ENCODE measurements at regions not wholly inside any gene's neighbourhood (a gene's known extent, or its start where the extent isn't known, plus 50 kb on each side); places are given as distances from the start of the nearest gene placed in this dataset.

DNA sequence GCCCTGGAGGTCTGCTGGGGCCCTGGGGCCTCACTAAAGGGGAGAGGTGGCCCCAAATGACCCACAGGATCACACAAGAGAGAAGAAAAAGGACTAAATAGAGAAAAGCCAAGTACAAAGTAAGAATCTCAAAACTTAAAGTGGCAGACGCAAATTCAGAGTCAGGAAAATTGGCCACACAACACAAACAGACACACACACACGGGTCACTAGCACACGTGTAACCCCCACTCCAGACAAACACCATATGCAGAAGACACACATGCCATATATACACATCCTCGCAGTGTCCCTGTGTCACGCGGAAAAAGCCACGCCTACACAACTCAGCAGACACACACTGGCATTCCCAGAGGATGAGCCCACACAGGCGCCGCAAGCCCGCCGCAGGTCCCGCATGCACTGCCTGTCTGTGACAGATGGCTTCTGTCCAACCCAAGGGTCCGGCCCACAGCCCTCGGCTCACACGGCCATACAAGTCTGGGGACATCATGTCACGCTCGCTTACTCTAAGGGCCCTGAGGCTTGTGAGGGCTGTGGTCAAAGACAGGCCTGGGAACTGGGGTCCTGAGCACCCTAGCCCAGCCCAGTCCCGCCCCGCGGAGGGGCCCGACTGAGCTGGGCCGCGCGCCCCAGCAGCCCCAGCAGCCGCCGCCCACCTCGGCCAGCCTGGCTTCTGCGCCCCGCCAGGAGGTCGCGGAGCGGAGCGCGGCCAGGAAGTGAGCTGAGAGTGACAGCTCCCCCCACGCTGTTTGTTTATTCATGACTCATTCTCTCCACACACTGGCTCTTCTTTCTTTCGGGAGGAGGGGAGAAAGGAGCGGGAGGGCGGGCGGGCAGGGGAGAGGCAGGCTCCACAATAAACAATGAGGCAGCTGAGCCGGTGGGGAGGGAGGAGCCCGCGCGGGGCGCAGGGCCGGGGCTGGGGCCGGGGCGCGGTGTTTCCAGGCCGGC, 95.5 kb upstream of the ZMIZ1 start (continued):
- TF ChIP-seq, protein P1, sequence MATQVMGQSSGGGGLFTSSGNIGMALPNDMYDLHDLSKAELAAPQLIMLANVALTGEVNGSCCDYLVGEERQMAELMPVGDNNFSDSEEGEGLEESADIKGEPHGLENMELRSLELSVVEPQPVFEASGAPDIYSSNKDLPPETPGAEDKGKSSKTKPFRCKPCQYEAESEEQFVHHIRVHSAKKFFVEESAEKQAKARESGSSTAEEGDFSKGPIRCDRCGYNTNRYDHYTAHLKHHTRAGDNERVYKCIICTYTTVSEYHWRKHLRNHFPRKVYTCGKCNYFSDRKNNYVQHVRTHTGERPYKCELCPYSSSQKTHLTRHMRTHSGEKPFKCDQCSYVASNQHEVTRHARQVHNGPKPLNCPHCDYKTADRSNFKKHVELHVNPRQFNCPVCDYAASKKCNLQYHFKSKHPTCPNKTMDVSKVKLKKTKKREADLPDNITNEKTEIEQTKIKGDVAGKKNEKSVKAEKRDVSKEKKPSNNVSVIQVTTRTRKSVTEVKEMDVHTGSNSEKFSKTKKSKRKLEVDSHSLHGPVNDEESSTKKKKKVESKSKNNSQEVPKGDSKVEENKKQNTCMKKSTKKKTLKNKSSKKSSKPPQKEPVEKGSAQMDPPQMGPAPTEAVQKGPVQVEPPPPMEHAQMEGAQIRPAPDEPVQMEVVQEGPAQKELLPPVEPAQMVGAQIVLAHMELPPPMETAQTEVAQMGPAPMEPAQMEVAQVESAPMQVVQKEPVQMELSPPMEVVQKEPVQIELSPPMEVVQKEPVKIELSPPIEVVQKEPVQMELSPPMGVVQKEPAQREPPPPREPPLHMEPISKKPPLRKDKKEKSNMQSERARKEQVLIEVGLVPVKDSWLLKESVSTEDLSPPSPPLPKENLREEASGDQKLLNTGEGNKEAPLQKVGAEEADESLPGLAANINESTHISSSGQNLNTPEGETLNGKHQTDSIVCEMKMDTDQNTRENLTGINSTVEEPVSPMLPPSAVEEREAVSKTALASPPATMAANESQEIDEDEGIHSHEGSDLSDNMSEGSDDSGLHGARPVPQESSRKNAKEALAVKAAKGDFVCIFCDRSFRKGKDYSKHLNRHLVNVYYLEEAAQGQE (IDR thresholded peaks at IDR 0.05; ENCODE audit: low read depth, low read length) = 0 out of 2 replicates have a peak, but pooled peaks have one; percentile 31
- 0 out of 2 replicates have a peak, but pooled peaks have one; percentile 22 for TF ChIP-seq GABPA (IDR thresholded peaks at IDR 0.05; ENCODE audit: low read depth)
- TF ChIP-seq SMC3 (IDR thresholded peaks at IDR 0.05; ENCODE audit: low read depth, low read length) = peak; percentile 5; the same call in 1 of the 2 replicates
- TF ChIP-seq, protein P2, sequence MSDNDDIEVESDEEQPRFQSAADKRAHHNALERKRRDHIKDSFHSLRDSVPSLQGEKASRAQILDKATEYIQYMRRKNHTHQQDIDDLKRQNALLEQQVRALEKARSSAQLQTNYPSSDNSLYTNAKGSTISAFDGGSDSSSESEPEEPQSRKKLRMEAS (IDR thresholded peaks at IDR 0.05; ENCODE audit: low read depth) = peak; percentile 26
- TF ChIP-seq TCF12 (IDR thresholded peaks at IDR 0.05) = peak; percentile 51
- TF ChIP-seq CHD2 (IDR thresholded peaks at IDR 0.05; ENCODE audit: low read length, partially characterized antibody) = peak; percentile 17
- no peak for TF ChIP-seq RXRA (IDR thresholded peaks at IDR 0.05; ENCODE audit: borderline replicate concordance, low read depth)
- no peak for TF ChIP-seq TEAD4 (IDR thresholded peaks at IDR 0.05; ENCODE audit: borderline replicate concordance, insufficient read depth)
- TF ChIP-seq RCOR1 (IDR thresholded peaks at IDR 0.05; ENCODE audit: low read length) = no peak
- TF ChIP-seq JUND (IDR thresholded peaks at IDR 0.05) = peak; percentile 90
- TF ChIP-seq, protein P3, sequence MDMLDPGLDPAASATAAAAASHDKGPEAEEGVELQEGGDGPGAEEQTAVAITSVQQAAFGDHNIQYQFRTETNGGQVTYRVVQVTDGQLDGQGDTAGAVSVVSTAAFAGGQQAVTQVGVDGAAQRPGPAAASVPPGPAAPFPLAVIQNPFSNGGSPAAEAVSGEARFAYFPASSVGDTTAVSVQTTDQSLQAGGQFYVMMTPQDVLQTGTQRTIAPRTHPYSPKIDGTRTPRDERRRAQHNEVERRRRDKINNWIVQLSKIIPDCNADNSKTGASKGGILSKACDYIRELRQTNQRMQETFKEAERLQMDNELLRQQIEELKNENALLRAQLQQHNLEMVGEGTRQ (IDR thresholded peaks at IDR 0.05; ENCODE audit: borderline replicate concordance, low read depth, low read length) = no peak
- peak; percentile 28 to 56; a peak in 3 of 4 replicates for TF ChIP-seq EP300 (IDR thresholded peaks at IDR 0.05; ENCODE audit: borderline replicate concordance in 1 of 2, low read depth in 1 of 2, low read length in 1 of 2)
- TF ChIP-seq RFX5 (IDR thresholded peaks at IDR 0.05; ENCODE audit: low read length) = no peak
